Esophagus muscularis mucosa (tissue), 4 donors: ENCODE measurements at regions not wholly inside any gene's neighbourhood (a gene's known extent, or its start where the extent isn't known, plus 50 kb on each side); places are given as distances from the start of the nearest gene placed in this dataset.
A peak's percentile ranks its signal among the peaks of the same experiment; 100 is the strongest.

ENCODE experiments used
- DNase-seq: peaks from one replicate; pipeline ENCODE4 v3.0.0-alpha.2; 2017; ENCODE audit errors: extremely low spot score
- H3K27ac ChIP-seq, 4 donors: fragments of 200-600 bp; sonication (generic); replicated peaks in 1 of 4; 1 replicate in 3 of 4; 2 replicates in 1 of 4; pipeline ENCODE4 v1.5.1; 2016 to 2019; ENCODE audit warnings: mild to moderate bottlenecking in 1 of 4
- H3K27me3 ChIP-seq, 4 donors: fragments of 200-600 bp; sonication (generic); one replicate each; pipeline versions ENCODE4 v1.5.1 to v1.6.0; 2016 to 2019
- H3K36me3 ChIP-seq, 4 donors: fragments of 200-600 bp; sonication (generic); one replicate each; pipeline ENCODE4 v1.5.1; 2016 to 2019
- H3K4me1 ChIP-seq, 4 donors: fragments of 200-600 bp; sonication (generic); one replicate each; pipeline ENCODE4 v1.5.1; 2016 to 2019
- H3K4me3 ChIP-seq, 4 donors: fragments of 200-600 bp; sonication (generic); 1 replicate in 2 of 4; 2 replicates in 2 of 4; pipeline ENCODE4 v1.5.1; 2016 to 2019; ENCODE audit warnings: mild to moderate bottlenecking in 4 of 4, moderate library complexity in 1 of 4
- H3K9me3 ChIP-seq, 4 donors: fragments of 200-600 bp; sonication (generic); 1 replicate in 3 of 4; 2 replicates in 1 of 4; pipeline ENCODE4 v1.5.1; 2016 to 2019
- EP300 ChIP-seq: sonication (generic); formaldehyde crosslinking; IDR thresholded peaks from one replicate; pipeline ENCODE4 v1.6.1; 2017; ENCODE audit warnings: antibody characterized with exemption
- POLR2A ChIP-seq: fragments of 450-650 bp; IDR thresholded peaks from one replicate; pipeline ENCODE4 v1.6.1; 2017; ENCODE audit warnings: antibody characterized with exemption, moderate library complexity, mild to moderate bottlenecking, low read depth
- POLR2AphosphoS5 ChIP-seq, 2 donors: sonication (generic); formaldehyde crosslinking; IDR thresholded peaks; one replicate each; pipeline ENCODE4 v1.6.1; 2017; ENCODE audit warnings: antibody characterized with exemption in 2 of 2
- WGBS: methylation state at CpG from one replicate; pipeline ENCODE4 v1.1.5; 2018; 5-methylcytosine and 5-hydroxymethylcytosine counted together
- intact Hi-C: fragments of 100-400 bp; cut with DNase I; formaldehyde crosslinking; loops from one replicate; pipeline ENCODE4 v1.15.1; 2023
- TF ChIP-seq, protein P1 (sequence below), 3 experiments: fragments of 200-600 bp in 2 of 3; fragments of 450-650 bp in 1 of 3; sonication (generic) in 2 of 3; IDR thresholded peaks; one replicate each; pipeline ENCODE4 v1.5.1; 2017 to 2019; ENCODE audit warnings: antibody characterized with exemption in 3 of 3, mild to moderate bottlenecking in 2 of 3, moderate library complexity in 1 of 3

DNA sequence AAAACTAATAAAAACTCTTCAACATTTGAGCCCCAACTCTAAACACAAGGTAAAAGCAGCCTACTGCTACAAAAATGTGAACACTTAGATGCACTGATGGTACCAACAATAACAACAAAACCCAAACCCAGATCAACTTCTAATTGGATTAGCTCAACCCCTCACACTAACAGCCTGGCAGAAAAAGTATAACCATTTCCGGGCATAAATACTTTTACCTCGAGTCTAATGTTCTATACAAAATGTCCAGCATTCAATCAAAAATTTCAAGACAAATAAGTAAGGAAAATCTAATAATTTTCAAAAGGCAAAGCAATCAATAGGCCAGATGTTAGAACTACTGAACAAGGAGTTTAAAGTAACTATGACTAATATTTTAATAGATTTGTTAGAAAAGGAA, 303.3 kb downstream of the ARRDC4 start:
- Histone ChIP-seq H3K36me3 (no peaks in the 10 kb centered on the region), H3K4me1 (no peaks in the 10 kb centered on the region), H3K4me3 (no peak overlapping the region), H3K27me3 (no peaks in the 10 kb centered on the region), H3K9me3 (peaks cover 0 to 43% (median 18%) of the 10 kb centered on the region in 4 donors), H3K27ac (no peak overlapping the region)
- intact Hi-C loops: no loop called here
- TF ChIP-seq, protein P1, sequence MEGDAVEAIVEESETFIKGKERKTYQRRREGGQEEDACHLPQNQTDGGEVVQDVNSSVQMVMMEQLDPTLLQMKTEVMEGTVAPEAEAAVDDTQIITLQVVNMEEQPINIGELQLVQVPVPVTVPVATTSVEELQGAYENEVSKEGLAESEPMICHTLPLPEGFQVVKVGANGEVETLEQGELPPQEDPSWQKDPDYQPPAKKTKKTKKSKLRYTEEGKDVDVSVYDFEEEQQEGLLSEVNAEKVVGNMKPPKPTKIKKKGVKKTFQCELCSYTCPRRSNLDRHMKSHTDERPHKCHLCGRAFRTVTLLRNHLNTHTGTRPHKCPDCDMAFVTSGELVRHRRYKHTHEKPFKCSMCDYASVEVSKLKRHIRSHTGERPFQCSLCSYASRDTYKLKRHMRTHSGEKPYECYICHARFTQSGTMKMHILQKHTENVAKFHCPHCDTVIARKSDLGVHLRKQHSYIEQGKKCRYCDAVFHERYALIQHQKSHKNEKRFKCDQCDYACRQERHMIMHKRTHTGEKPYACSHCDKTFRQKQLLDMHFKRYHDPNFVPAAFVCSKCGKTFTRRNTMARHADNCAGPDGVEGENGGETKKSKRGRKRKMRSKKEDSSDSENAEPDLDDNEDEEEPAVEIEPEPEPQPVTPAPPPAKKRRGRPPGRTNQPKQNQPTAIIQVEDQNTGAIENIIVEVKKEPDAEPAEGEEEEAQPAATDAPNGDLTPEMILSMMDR (IDR thresholded peaks at IDR 0.05): no peak
- TF ChIP-seq POLR2AphosphoS5 (IDR thresholded peaks at IDR 0.05): no peak
- TF ChIP-seq EP300: no peak
- no peak for TF ChIP-seq POLR2A
- 77% methylated on average over 2 of the region's 2 CpGs for WGBS
- no peak for DNase-seq

DNA sequence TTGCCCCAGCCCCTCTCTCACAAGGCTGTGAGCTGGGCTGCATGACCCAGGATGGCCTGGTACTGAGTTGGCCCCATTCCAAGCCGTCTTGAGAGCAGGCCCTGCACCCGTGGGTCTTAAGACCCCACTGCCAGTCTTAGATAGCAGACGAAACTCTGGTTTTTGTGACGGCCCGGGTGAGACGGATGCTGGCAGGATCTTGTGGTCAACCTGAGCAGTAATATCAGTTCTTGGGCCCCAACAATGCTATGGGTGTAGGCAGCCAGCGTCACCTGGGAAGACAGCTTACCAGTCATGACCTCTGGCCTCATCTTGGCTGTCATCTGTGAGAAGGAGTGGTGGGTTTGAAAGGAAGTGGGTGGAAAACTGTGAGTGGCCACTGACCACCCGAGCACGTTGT, 305.8 kb downstream of the ARRDC4 start:
- intact Hi-C loops: no loop called here
- Histone ChIP-seq H3K9me3 (peaks cover 0 to 36% (median 22%) of the 10 kb centered on the region in 4 donors), H3K4me3 (no peak overlapping the region), H3K36me3 (no peaks in the 10 kb centered on the region), H3K4me1 (no peaks in the 10 kb centered on the region), H3K27me3 (no peaks in the 10 kb centered on the region), H3K27ac (no peak overlapping the region)
- TF ChIP-seq, protein P1 (IDR thresholded peaks at IDR 0.05): no peak
- TF ChIP-seq POLR2A (no peak), POLR2AphosphoS5 (IDR thresholded peaks at IDR 0.05) (no peak), EP300 (no peak)
- 86% methylated on average over 8 of the region's 9 CpGs for WGBS
- no peak for DNase-seq

DNA sequence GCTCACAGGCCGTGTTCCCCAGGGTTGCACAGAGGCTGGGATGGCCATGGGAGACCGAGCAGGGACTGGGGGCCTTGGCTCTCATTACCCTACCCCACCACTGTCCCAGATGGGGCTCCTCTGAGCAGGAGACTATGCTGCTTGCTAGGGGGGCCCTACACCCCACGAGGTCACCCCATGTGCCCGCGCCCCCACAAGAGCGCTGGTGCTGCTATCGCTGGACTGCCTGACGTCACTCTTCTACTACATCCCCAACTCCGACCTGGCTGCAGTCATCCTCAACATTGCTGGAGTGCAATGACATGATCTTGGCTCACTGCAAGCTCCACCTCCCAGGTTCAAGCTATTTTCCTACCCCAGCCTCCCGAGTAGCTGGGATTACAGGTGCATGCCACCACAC, 307.7 kb downstream of the ARRDC4 start:
- Histone ChIP-seq H3K4me3 (no peak overlapping the region), H3K27me3 (no peaks in the 10 kb centered on the region), H3K9me3 (peaks cover 0 to 31% (median 17%) of the 10 kb centered on the region in 4 donors), H3K4me1 (no peaks in the 10 kb centered on the region), H3K27ac (no peak overlapping the region), H3K36me3 (no peaks in the 10 kb centered on the region)
- DNase-seq: no peak
- TF ChIP-seq EP300 (no peak), POLR2AphosphoS5 (IDR thresholded peaks at IDR 0.05) (no peak), POLR2A (no peak)
- TF ChIP-seq, protein P1 (IDR thresholded peaks at IDR 0.05): no peak
- intact Hi-C loops: no loop called here
- 87% methylated on average over 6 of the region's 10 CpGs for WGBS

DNA sequence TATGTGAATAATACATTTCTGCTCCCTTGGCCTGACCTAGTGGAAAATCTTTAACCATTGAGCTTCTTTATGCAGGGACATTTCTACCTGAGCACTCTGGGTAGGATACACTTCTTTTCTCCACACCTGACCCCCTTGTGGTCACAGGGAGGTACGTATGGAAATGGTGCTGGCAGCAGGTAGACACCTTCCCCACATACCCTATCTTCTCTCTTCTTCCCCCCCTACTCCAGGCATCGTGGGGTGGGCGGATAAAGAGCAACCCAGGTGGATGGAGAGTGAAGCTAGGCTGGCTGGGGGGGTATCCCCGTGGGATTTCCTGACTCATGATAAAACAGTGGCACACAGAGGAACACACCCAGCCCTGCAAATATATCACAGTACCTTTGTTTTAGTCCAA, 312.1 kb downstream of the ARRDC4 start:
- TF ChIP-seq, protein P1 (IDR thresholded peaks at IDR 0.05): no peak
- intact Hi-C loops: no loop called here
- H3K4me1 ChIP-seq: no peaks in the 10 kb centered on the region
- no peaks in the 10 kb centered on the region for H3K27me3 ChIP-seq
- DNase-seq: peak; percentile 55
- WGBS: 86% methylated on average over 4 of the region's 4 CpGs
- H3K4me3 ChIP-seq: no peak overlapping the region
- H3K36me3 ChIP-seq: no peaks in the 10 kb centered on the region
- no peak overlapping the region for H3K27ac ChIP-seq
- peaks cover 0 to 15% (median 6%) of the 10 kb centered on the region in 4 donors for H3K9me3 ChIP-seq

DNA sequence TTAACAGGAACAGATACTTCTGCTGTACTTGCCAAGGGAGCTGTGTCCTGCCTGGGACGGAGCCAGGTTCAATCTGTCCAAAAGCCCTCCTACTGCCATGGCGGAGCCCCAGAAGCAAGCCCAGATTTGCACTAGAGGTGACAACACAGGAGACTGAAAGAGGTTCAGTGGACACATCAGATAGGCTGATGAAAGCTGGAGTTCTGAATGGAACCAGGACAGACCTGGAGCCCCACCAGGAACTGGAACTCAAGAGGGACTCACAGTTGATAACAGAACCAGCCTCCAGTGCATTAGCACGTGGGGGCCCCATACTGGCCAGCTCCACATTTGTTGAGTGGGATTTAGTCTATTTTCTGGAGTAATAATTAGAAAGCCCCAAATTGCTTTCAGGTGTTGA, 315.5 kb downstream of the ARRDC4 start:
- Histone ChIP-seq H3K9me3 (no peaks in the 10 kb centered on the region), H3K4me1 (no peaks in the 10 kb centered on the region), H3K36me3 (no peaks in the 10 kb centered on the region), H3K27ac (no peak overlapping the region), H3K27me3 (no peaks in the 10 kb centered on the region), H3K4me3 (no peak overlapping the region)
- TF ChIP-seq, protein P1 (IDR thresholded peaks at IDR 0.05): no peak
- TF ChIP-seq EP300 (no peak), POLR2A (no peak), POLR2AphosphoS5 (IDR thresholded peaks at IDR 0.05) (no peak)
- peak; percentile 75 for DNase-seq
- intact Hi-C loops: no loop called here
- WGBS: 74% methylated on average over 3 of the region's 3 CpGs
